NCI-H2107 treated with DMSO at 0.1 percent for 48 hours (cell line): ENCODE measurements at regions not wholly inside any gene's neighbourhood (a gene's known extent, or its start where the extent isn't known, plus 50 kb on each side); places are given as distances from the start of the nearest gene placed in this dataset.

Source experiments
- DNase-seq: peaks from one replicate; lab custom pipeline; 2025; ENCODE audit not compliant: unreplicated experiment; lab: John Stamatoyannopoulos, UW

- no peak for DNase-seq
These were observed 1613.0 kb upstream of the LRRTM3 start for GRCh38 chr10:65312876-65313275.

GRCh38 chr10:65313406-65313805 is 1612.4 kb upstream of the LRRTM3 start:
- no peak for DNase-seq

DNA sequence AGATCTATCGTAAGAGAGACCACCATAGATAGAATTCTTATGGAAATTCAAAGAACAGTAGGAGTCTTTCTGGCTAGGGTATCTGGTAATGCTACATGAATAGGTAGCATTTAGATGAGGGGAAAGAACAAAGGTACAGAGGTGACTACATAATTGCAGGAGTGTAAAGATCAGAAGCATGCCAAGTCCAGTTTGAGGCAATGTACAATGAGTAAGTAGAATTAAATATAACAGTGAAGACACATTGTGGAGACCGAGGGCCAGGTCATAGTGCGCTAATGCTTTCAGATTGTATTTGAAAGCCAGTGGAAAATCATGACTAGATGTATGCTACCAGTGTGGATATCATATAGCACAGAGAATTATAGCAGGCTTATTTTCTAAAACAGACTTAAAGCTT is 1611.6 kb upstream of the LRRTM3 start:
- DNase-seq = no peak

- DNase-seq = no peak
These were observed 1606.3 kb upstream of the LRRTM3 start for GRCh38 chr10:65319493-65319892.

DNA sequence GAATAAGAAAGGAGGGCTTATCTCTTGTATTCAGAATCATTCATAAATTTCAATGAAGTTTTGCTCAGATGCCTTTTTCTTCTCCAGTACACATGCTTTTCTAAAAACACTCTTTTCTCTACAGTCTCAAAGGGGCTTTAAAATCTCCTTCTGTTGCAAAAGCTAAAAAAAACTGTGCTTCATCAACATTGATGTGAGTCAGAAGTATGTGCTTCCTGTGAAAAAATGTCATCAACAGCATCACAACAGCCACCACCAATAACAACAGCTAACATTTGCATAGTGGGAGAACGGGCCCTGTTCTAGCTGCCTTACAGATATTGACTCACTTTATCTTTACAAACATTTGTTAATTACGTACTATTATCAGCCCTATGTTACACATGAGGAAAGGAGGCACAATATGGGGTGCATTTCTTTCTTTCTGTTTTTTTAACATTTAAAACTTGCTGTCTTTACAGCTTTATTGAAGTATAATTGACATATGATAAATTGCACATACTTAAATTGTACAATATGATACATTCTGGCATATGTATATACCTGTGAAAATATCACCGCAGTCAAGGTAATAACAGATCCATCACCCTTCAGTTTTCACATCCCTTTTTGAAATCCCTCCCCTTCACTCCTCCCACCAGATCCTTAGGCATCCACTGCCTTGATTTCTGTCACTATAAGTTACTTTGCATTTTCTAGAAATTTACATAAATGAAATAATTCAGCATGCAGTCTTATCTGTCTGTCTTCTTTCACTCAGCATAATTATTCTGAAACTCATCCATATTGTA is 1605.4 kb upstream of the LRRTM3 start:
- no peak for DNase-seq

- DNase-seq = no peak
These were observed 1602.0 kb upstream of the LRRTM3 start for GRCh38 chr10:65323802-65324201.

DNA sequence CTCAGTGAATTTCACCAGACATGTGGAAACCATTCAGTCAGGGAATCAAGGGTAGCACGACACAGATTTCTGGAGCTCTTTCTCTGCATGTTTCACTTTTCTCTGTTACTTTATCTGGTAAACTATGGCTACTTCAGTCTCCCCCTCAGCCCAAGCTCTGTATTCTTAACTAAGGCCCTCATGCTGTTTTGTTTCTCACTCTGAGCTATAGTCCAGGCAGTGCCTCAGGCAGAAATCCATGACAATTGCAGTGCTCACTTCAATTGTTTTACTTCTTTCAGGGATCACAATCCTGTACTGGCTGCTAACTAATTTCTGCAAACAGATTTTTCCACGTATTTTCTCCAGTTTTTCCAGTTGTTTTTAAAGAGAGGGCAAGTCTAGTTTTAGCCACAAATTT is 1599.9 kb upstream of the LRRTM3 start:
- DNase-seq = no peak

- DNase-seq = no peak
These were observed 1597.3 kb upstream of the LRRTM3 start for GRCh38 chr10:65328486-65328885.

- DNase-seq = no peak
These were observed 1590.5 kb upstream of the LRRTM3 start for GRCh38 chr10:65335311-65335710.

GRCh38 chr10:65340340-65340739 is 1585.5 kb upstream of the LRRTM3 start:
- DNase-seq = no peak

GRCh38 chr10:65341323-65341925 is 1584.4 kb upstream of the LRRTM3 start:
- no peak for DNase-seq

- no peak for DNase-seq
These were observed 1583.6 kb upstream of the LRRTM3 start for GRCh38 chr10:65342245-65342644.

DNA sequence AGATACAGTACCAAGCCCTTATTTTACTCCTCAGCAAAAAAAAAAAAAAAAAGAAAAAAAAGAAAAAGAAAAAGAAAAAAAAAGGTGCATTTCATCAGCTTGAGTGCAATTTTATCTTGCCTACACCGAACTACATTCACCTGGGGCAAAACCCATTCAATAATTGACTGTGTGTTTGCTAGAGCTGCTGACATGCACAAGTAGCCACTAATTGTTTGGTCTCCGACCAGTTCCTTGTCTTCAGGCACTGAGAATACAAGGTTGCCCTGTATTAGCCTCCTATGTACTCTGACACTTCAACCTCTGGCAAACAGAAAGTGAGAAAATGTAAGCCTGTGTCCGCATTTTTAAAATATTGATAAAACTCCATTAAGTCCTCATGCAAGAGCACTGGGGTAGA is 1579.4 kb upstream of the LRRTM3 start:
- no peak for DNase-seq

DNA sequence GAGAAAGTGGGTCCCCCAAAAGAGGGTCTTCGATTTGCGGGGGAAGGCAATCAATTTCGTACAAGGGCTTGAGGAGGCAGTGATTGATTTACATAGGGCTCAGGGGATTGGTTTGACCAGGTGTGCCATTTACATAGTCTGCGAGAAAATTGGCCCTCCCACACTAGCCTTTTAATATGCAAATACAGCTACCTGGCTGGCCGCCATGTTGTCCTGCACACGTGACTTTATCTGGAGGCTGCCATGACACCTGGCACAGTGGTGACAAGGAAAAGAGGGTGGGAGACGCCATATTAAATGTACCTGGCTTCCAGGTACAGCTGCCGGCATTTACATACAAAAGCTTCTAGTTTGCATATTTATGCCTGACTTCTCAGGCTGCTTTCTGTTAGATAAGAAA is 1577.2 kb upstream of the LRRTM3 start:
- DNase-seq = no peak

- DNase-seq = no peak
These were observed 1575.2 kb upstream of the LRRTM3 start for GRCh38 chr10:65350611-65351010.

- DNase-seq = no peak
These were observed 1570.6 kb upstream of the LRRTM3 start for GRCh38 chr10:65355141-65355680.

- no peak for DNase-seq
These were observed 1567.3 kb upstream of the LRRTM3 start for GRCh38 chr10:65358565-65358964.

DNA sequence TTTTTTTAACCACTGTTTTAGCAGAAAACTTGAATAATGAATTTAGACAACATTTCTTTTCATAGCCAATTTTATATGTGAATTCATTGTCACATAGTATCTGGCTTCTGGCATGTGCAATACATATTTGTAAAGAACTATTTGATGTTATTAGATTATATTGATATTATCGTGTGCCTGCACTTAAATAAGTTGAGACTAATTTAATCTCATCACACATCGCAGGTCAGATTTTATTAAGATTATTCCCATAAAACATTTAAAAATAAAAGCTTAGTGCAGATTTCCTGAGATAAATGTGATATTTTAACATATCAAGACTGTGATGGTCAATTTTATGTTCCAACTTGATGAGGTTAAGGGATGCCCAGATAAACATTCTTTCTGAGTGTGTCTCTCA is 1565.3 kb upstream of the LRRTM3 start:
- DNase-seq = no peak

DNA sequence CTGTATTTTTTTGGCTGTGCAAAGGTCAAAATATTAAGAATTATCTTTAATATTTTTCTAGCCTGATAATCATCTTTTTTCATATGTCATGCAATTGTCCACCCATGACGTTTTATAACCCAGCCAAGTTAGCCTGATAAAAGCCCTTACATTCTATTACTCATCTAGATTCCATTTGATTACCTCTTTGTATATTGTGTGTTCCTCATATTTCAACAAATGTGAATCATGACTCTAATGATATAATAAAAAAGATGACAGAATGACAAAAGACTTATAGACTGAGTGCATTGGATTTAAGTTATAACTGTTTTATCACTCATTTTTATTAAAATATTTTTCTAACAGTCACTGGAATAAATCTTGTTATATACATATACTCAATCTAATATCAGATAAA is 1560.0 kb upstream of the LRRTM3 start:
- no peak for DNase-seq

- DNase-seq = no peak
These were observed 1558.1 kb upstream of the LRRTM3 start for GRCh38 chr10:65367706-65368105.

GRCh38 chr10:65375528-65375927 is 1550.3 kb upstream of the LRRTM3 start:
- DNase-seq = no peak

DNA sequence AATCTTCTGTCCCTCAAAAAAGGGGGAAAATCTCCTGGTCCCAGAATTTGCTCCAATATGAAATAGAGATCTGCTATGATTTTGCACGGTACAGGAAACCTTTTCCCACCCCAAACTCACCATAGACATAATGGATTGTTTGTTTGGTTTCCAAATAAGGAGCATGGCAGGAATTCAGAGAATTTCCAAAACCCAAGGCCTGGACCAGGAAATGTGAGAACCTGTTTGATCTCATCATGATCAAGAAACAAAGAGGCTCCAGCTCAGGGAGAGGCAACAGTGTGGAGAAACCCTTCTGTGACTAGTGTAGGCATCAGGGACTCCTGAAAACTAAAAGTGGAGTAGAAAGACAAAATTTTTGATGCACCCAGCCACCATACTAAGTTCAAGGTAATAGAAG is 1548.1 kb upstream of the LRRTM3 start:
- DNase-seq = no peak
